ENCODE measurements at regions not wholly inside any gene's neighbourhood (a gene's known extent, or its start where the extent isn't known, plus 50 kb on each side); places are given as distances from the start of the nearest gene placed in this dataset.

DNA sequence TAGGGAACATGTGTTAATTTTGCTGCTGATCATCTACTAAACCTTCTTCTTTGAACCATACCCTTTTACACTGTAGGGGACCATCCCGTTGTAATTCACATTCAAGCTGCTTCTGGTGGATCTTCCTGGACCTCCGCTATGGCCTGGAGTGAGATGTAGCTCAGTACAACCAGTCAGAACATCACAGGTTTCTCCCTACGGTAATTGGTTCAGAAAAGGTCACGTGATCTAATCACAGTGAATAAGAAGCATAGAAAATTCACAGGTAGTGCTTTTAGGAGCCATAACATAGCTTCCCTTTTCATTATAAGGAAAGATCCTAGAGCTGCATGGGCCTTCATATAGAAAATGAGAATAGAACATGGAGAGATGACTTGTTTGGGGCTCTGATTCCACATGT, 320.8 kb upstream of the PDZRN3 start:
- no peaks in the 10 kb centered on the region for H3K27me3 Mint-ChIP-seq
- H3K36me3 Mint-ChIP-seq, result no peaks in the 10 kb centered on the region
- H3K4me1 Mint-ChIP-seq, result no peaks in the 10 kb centered on the region
- Histone ChIP-seq H3K27ac (ENCODE audit: insufficient read depth, low read length, poor library complexity, severe bottlenecking) (no peak overlapping the region), H3K36me3 (ENCODE audit: control insufficient read depth, insufficient read depth, low read length) (no peaks in the 10 kb centered on the region), H3K27me3 (ENCODE audit: control insufficient read depth, insufficient read depth, low read length) (no peaks in the 10 kb centered on the region), H3K4me1 (ENCODE audit: control insufficient read depth, insufficient read depth, low read length, poor library complexity, severe bottlenecking) (no peaks in the 10 kb centered on the region), H3K9me3 (ENCODE audit: control insufficient read depth in 2 of 2, low read length in 2 of 2) (peaks cover 0 to 2% of the 10 kb centered on the region in 2 experiments), H3K4me3 (ENCODE audit: low read depth, low read length) (no peak overlapping the region)
- H3K9me3 Mint-ChIP-seq, result peaks cover 0 to 16% (median 4%) of the 10 kb centered on the region in 7 donors
- DNase-seq (no peak), ATAC-seq (ENCODE audit: low read depth in 2 of 2) (no peak)
- no peak overlapping the region for H3K4me3 Mint-ChIP-seq
- H3K27ac Mint-ChIP-seq, result no peak overlapping the region

DNA sequence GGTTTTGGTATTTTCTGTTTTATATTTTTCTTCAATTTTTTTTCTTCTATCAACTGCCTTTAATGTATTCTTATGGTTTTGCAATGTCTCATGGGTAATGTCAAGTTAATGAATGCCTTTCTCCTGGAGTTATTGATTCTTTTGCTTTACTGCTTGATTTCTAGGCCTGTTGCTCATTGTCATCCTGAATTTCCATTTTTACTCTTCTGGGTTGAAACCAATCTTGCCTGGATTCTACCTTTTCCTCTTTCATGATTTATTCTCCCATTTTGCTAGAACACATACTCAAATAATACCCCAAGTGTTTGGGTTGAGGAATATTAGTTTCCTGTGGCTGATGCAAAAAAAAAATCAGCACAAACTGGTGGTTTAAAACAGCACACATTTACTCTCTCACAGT, 315.2 kb upstream of the PDZRN3 start:
- Mint-ChIP-seq H3K9me3 (peaks cover 0 to 15% (median 8%) of the 10 kb centered on the region in 7 donors), H3K27me3 (no peaks in the 10 kb centered on the region), H3K27ac (no peak overlapping the region), H3K4me1 (no peaks in the 10 kb centered on the region), H3K36me3 (no peaks in the 10 kb centered on the region), H3K4me3 (no peak overlapping the region)
- no peaks in the 10 kb centered on the region for H3K4me1 ChIP-seq (ENCODE audit: control insufficient read depth, insufficient read depth, low read length, poor library complexity, severe bottlenecking)
- DNase-seq, result no peak
- H3K36me3 ChIP-seq (ENCODE audit: control insufficient read depth, insufficient read depth, low read length), result no peaks in the 10 kb centered on the region
- no peaks in the 10 kb centered on the region for H3K27me3 ChIP-seq (ENCODE audit: control insufficient read depth, insufficient read depth, low read length)
- no peak overlapping the region for H3K27ac ChIP-seq (ENCODE audit: insufficient read depth, low read length, poor library complexity, severe bottlenecking)
- peaks cover 0 to 2% of the 10 kb centered on the region in 2 experiments for H3K9me3 ChIP-seq (ENCODE audit: control insufficient read depth in 2 of 2, low read length in 2 of 2)
- ATAC-seq (ENCODE audit: low read depth in 2 of 2), result no peak
- no peak overlapping the region for H3K4me3 ChIP-seq (ENCODE audit: low read depth, low read length)

DNA sequence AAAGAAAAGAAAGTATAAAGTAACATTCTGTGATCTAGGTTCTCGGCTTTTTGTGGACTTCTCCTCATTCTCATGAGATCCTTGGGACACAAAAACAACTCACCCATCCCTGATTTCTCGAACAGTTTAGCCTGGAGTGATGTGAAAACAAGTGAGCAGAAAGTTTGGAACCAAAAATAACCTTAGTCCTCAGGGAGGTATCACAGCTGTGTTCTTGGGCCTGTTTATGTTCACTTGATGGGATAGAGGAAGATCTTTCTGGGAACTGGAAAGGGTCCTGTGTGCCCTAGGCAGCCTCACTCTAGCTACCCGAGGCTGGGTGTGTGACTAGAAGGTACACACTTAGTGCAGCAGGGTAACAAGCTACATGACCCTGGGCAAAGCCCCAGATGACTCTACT, 308.8 kb upstream of the PDZRN3 start:
- no peaks in the 10 kb centered on the region for H3K9me3 ChIP-seq (ENCODE audit: control insufficient read depth in 2 of 2, low read length in 2 of 2)
- no peaks in the 10 kb centered on the region for H3K4me1 ChIP-seq (ENCODE audit: control insufficient read depth, insufficient read depth, low read length, poor library complexity, severe bottlenecking)
- no peak overlapping the region for H3K4me3 Mint-ChIP-seq
- no peaks in the 10 kb centered on the region for H3K27me3 Mint-ChIP-seq
- ATAC-seq (ENCODE audit: low read depth in 2 of 2), result no peak
- H3K4me3 ChIP-seq (ENCODE audit: low read depth, low read length), result no peak overlapping the region
- no peaks in the 10 kb centered on the region for H3K27me3 ChIP-seq (ENCODE audit: control insufficient read depth, insufficient read depth, low read length)
- H3K9me3 Mint-ChIP-seq, result peaks cover 0 to 11% (median 4%) of the 10 kb centered on the region in 7 donors
- DNase-seq, result no peak
- H3K36me3 Mint-ChIP-seq, result no peaks in the 10 kb centered on the region
- no peaks in the 10 kb centered on the region for H3K36me3 ChIP-seq (ENCODE audit: control insufficient read depth, insufficient read depth, low read length)
- no peaks in the 10 kb centered on the region for H3K4me1 Mint-ChIP-seq
- H3K27ac Mint-ChIP-seq, result no peak overlapping the region
- no peak overlapping the region for H3K27ac ChIP-seq (ENCODE audit: insufficient read depth, low read length, poor library complexity, severe bottlenecking)

DNA sequence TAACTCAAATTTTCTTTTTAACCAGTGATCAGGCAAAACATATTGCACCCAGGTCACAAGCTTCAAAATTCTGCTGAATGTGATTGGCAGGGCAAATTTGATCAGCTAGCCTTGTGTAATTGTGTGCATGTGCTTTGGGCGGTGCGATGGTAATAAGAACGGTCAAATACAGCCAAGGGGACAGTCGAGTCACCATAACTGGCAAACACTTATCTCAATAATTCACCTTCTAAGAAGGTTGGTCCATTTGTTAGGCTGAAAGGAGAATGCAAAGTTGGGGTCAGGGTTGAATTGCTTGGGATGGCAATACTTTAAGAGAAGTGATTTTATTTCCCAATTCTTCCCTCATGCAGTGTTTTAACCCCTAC, 302.4 kb upstream of the PDZRN3 start:
- no peak overlapping the region for H3K27ac Mint-ChIP-seq
- no peak for ATAC-seq (ENCODE audit: low read depth in 2 of 2)
- H3K27ac ChIP-seq (ENCODE audit: insufficient read depth, low read length, poor library complexity, severe bottlenecking), result no peak overlapping the region
- peaks cover 2 to 32% (median 6%) of the 10 kb centered on the region in 7 donors for H3K9me3 Mint-ChIP-seq
- no peaks in the 10 kb centered on the region for H3K27me3 Mint-ChIP-seq
- H3K4me3 ChIP-seq (ENCODE audit: low read depth, low read length), result no peak overlapping the region
- H3K9me3 ChIP-seq (ENCODE audit: control insufficient read depth in 2 of 2, low read length in 2 of 2), result no peaks in the 10 kb centered on the region
- no peak overlapping the region for H3K4me3 Mint-ChIP-seq
- no peak for DNase-seq
- H3K4me1 Mint-ChIP-seq, result no peaks in the 10 kb centered on the region
- no peaks in the 10 kb centered on the region for H3K27me3 ChIP-seq (ENCODE audit: control insufficient read depth, insufficient read depth, low read length)
- H3K36me3 ChIP-seq (ENCODE audit: control insufficient read depth, insufficient read depth, low read length), result no peaks in the 10 kb centered on the region
- H3K36me3 Mint-ChIP-seq, result no peaks in the 10 kb centered on the region
- H3K4me1 ChIP-seq (ENCODE audit: control insufficient read depth, insufficient read depth, low read length, poor library complexity, severe bottlenecking), result no peaks in the 10 kb centered on the region

DNA sequence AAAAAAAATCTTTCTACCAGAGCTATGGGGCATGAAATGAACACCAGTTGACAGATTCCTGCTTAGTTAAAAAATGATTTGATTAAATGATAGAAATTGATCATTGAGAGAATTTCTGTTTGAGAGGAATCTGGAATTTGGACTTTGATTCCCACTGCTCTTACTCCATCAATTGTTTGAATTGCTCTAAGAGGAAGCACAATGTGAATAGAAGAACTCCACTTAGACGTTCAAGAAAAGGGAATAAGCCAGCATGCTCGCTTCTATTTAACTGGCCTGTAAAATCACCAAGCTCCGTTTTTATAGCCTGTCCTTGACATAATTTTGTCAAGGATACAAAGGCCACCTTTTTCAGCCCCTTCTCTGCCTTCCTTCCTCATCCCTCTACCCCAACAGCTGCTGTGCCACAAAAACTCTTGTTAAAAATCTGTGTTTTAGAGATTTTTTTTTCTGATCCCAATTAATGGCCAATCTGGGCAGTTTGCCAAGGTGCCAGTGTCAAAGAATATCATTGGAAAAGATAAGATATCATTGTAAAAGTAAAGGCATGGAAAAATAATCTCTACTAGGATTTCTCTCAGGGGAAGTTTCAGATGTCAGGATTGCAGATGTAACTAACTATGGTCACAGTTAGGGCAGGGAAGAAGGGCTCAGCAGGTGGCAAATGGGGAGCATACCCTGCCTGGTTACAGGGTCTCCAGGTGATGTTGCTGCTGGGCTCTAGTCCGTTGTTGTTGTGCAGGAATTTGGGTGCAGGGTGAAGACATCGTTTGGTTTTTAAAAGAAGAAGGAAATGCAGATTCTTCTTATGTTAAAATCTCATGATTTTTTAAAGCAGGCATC, 301.8 kb upstream of the PDZRN3 start:
- Mint-ChIP-seq H3K27ac (no peak overlapping the region), H3K4me1 (no peaks in the 10 kb centered on the region), H3K9me3 (peaks cover 2 to 32% (median 6%) of the 10 kb centered on the region in 7 donors), H3K27me3 (no peaks in the 10 kb centered on the region), H3K4me3 (no peak overlapping the region), H3K36me3 (no peaks in the 10 kb centered on the region)
- Histone ChIP-seq H3K4me1 (ENCODE audit: control insufficient read depth, insufficient read depth, low read length, poor library complexity, severe bottlenecking) (no peaks in the 10 kb centered on the region), H3K27me3 (ENCODE audit: control insufficient read depth, insufficient read depth, low read length) (no peaks in the 10 kb centered on the region), H3K4me3 (ENCODE audit: low read depth, low read length) (no peak overlapping the region), H3K36me3 (ENCODE audit: control insufficient read depth, insufficient read depth, low read length) (no peaks in the 10 kb centered on the region), H3K9me3 (ENCODE audit: control insufficient read depth in 2 of 2, low read length in 2 of 2) (no peaks in the 10 kb centered on the region), H3K27ac (ENCODE audit: insufficient read depth, low read length, poor library complexity, severe bottlenecking) (no peak overlapping the region)
- no peak for DNase-seq
- no peak for ATAC-seq (ENCODE audit: low read depth in 2 of 2)

DNA sequence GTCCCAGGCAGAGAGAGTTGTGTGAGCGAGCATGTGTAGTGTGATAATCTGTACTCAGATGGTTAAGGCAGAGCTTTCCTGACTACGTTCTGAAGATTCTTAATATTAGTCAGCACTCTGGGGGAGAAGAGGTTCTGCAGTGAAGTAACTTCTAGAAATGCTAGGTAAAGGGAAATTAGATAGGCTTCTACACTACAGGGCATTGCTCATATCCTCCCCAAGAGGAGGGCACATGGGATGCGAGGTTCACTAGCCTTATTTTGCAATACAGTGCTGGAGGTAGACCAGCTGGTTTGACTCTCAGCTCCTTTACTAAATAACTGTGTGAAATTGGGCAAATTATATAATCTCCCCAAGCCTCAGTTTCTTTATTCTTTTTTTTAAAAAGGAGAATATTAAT, 300.3 kb upstream of the PDZRN3 start:
- H3K4me3 ChIP-seq (ENCODE audit: low read depth, low read length), result no peak overlapping the region
- no peaks in the 10 kb centered on the region for H3K27me3 ChIP-seq (ENCODE audit: control insufficient read depth, insufficient read depth, low read length)
- ATAC-seq (ENCODE audit: low read depth in 2 of 2), result no peak
- Mint-ChIP-seq H3K4me1 (no peaks in the 10 kb centered on the region), H3K36me3 (no peaks in the 10 kb centered on the region), H3K9me3 (peaks cover 2 to 30% (median 6%) of the 10 kb centered on the region in 7 donors), H3K27me3 (no peaks in the 10 kb centered on the region), H3K27ac (no peak overlapping the region), H3K4me3 (no peak overlapping the region)
- no peaks in the 10 kb centered on the region for H3K36me3 ChIP-seq (ENCODE audit: control insufficient read depth, insufficient read depth, low read length)
- H3K9me3 ChIP-seq (ENCODE audit: control insufficient read depth in 2 of 2, low read length in 2 of 2), result no peaks in the 10 kb centered on the region
- no peak overlapping the region for H3K27ac ChIP-seq (ENCODE audit: insufficient read depth, low read length, poor library complexity, severe bottlenecking)
- DNase-seq, result no peak
- H3K4me1 ChIP-seq (ENCODE audit: control insufficient read depth, insufficient read depth, low read length, poor library complexity, severe bottlenecking), result no peaks in the 10 kb centered on the region

DNA sequence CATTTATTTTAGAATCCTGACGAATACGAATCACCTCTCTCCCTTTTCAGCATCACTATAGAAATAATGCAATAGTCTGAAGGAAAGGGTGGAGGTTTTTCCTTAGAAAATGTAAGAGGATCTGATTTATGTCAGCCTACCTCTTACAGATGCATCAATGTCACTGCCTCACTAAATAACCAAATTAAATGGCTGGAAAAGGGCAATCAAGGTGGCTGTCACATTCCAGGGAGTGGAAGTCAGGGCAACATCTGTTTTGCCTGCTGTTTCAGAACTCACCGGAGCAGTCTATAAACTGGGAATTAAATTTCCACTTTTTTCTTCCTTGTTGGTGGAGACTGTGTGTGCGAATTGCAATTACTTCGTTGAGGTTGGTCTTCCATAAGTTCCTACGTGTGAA, 299.3 kb upstream of the PDZRN3 start:
- Mint-ChIP-seq H3K9me3 (peaks cover 2 to 22% (median 5%) of the 10 kb centered on the region in 7 donors), H3K4me3 (no peak overlapping the region), H3K4me1 (no peaks in the 10 kb centered on the region), H3K27ac (no peak overlapping the region), H3K36me3 (no peaks in the 10 kb centered on the region), H3K27me3 (no peaks in the 10 kb centered on the region)
- DNase-seq (no peak), ATAC-seq (ENCODE audit: low read depth in 2 of 2) (no peak)
- Histone ChIP-seq H3K27ac (ENCODE audit: insufficient read depth, low read length, poor library complexity, severe bottlenecking) (no peak overlapping the region), H3K9me3 (ENCODE audit: control insufficient read depth in 2 of 2, low read length in 2 of 2) (no peaks in the 10 kb centered on the region), H3K4me1 (ENCODE audit: control insufficient read depth, insufficient read depth, low read length, poor library complexity, severe bottlenecking) (no peaks in the 10 kb centered on the region), H3K27me3 (ENCODE audit: control insufficient read depth, insufficient read depth, low read length) (no peaks in the 10 kb centered on the region), H3K36me3 (ENCODE audit: control insufficient read depth, insufficient read depth, low read length) (no peaks in the 10 kb centered on the region), H3K4me3 (ENCODE audit: low read depth, low read length) (no peak overlapping the region)

DNA sequence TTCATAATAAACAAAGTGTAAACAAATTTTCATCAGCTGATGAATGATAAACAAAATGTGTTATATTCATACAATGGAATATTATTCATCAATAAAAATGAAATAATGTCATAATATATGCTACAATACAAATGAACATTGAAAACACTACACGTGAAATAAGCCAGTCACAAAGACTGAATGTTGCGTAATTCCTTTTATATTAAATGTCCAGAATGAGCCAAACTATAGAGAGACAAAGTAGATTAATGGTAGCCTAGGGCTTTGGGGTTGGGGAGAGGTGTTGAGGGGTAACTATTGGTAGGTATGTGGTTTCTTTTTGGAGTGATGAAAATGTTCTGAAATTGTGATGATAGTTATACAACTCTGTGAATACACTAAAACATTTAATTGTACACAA, 292.9 kb upstream of the PDZRN3 start:
- Mint-ChIP-seq H3K27me3 (no peaks in the 10 kb centered on the region), H3K4me3 (no peak overlapping the region), H3K4me1 (no peaks in the 10 kb centered on the region), H3K27ac (no peak overlapping the region), H3K36me3 (no peaks in the 10 kb centered on the region), H3K9me3 (peaks cover 0 to 3% (median 2%) of the 10 kb centered on the region in 7 donors)
- DNase-seq (no peak), ATAC-seq (ENCODE audit: low read depth in 2 of 2) (no peak)
- Histone ChIP-seq H3K36me3 (ENCODE audit: control insufficient read depth, insufficient read depth, low read length) (no peaks in the 10 kb centered on the region), H3K4me1 (ENCODE audit: control insufficient read depth, insufficient read depth, low read length, poor library complexity, severe bottlenecking) (no peaks in the 10 kb centered on the region), H3K27me3 (ENCODE audit: control insufficient read depth, insufficient read depth, low read length) (no peaks in the 10 kb centered on the region), H3K4me3 (ENCODE audit: low read depth, low read length) (no peak overlapping the region), H3K9me3 (ENCODE audit: control insufficient read depth in 2 of 2, low read length in 2 of 2) (no peaks in the 10 kb centered on the region), H3K27ac (ENCODE audit: insufficient read depth, low read length, poor library complexity, severe bottlenecking) (no peak overlapping the region)

Measured in CD4-positive, CD25-positive, alpha-beta regulatory T cell (primary cell).